OCI-LY1 (cell line): ENCODE measurements at regions not wholly inside any gene's neighbourhood (a gene's known extent, or its start where the extent isn't known, plus 50 kb on each side); places are given as distances from the start of the nearest gene placed in this dataset.

Experiments
- EZH2 ChIP-seq: fragments of 200-600 bp; sonication (generic), shearing (Covaris generic); IDR thresholded peaks from 2 replicates; pipeline ENCODE4 v1.8.0; 2017; ENCODE audit warnings: borderline replicate concordance, mixed run types, mild to moderate bottlenecking, antibody characterized with exemption, low read length, moderate library complexity, mixed read lengths
- TF ChIP-seq, protein P1 (sequence below): fragments of 200-600 bp; sonication (generic), shearing (Covaris generic); IDR thresholded peaks from 2 replicates; pipeline ENCODE4 v1.5.1; 2017; ENCODE audit warnings: mild to moderate bottlenecking, antibody characterized with exemption, low read length, moderate library complexity, mixed read lengths

DNA sequence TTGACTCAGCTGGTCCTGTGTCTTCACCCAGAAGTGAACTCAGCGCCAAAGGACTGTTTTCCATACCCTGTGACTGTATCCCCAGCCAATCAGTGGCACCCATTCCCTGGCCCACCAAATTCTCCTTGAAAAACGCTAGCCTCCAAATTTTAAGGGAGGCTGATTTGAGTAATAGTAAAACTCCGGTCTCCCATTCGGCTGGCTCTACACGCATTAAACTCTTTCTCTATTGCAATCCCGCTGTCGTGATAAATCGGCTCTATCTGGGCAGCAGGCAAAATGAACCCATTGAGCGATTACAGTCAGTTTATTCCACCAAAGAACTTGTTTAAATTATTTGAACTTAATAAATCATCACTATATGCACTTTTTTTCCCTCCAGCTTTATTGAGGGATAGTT, 55.9 kb upstream of the PPP1R26 start:
- no peak for TF ChIP-seq EZH2
- TF ChIP-seq, protein P1, sequence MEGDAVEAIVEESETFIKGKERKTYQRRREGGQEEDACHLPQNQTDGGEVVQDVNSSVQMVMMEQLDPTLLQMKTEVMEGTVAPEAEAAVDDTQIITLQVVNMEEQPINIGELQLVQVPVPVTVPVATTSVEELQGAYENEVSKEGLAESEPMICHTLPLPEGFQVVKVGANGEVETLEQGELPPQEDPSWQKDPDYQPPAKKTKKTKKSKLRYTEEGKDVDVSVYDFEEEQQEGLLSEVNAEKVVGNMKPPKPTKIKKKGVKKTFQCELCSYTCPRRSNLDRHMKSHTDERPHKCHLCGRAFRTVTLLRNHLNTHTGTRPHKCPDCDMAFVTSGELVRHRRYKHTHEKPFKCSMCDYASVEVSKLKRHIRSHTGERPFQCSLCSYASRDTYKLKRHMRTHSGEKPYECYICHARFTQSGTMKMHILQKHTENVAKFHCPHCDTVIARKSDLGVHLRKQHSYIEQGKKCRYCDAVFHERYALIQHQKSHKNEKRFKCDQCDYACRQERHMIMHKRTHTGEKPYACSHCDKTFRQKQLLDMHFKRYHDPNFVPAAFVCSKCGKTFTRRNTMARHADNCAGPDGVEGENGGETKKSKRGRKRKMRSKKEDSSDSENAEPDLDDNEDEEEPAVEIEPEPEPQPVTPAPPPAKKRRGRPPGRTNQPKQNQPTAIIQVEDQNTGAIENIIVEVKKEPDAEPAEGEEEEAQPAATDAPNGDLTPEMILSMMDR: no peak
